Right cardiac atrium (tissue), 5 donors: ENCODE measurements at regions not wholly inside any gene's neighbourhood (a gene's known extent, or its start where the extent isn't known, plus 50 kb on each side); places are given as distances from the start of the nearest gene placed in this dataset.
A peak's percentile ranks its signal among the peaks of the same experiment; 100 is the strongest.

ENCODE experiments used
- ATAC-seq, 2 donors: fragments of 200-7000 bp; cut with Tn5 transposase; one replicate each; pipeline versions ENCODE4 v1.8.0 to v1.9.1; 2020; ENCODE audit warnings: moderate library complexity in 2 of 2, mild to moderate bottlenecking in 1 of 2
- DNase-seq, 3 donors: peaks; one replicate each; pipeline ENCODE4 v3.0.0-alpha.2; 2020
- H3K27ac ChIP-seq: one replicate; pipeline ENCODE4 v1.5.1; 2013; ENCODE audit warnings: mild to moderate bottlenecking, low read length, control low read depth, moderate library complexity
- H3K27me3 ChIP-seq: one replicate; pipeline ENCODE4 v1.6.1; 2013; ENCODE audit not compliant: control insufficient read depth, insufficient read depth
- H3K4me1 ChIP-seq: one replicate; pipeline ENCODE4 v1.6.1; 2013; ENCODE audit warnings: low read length; ENCODE audit not compliant: control insufficient read depth, insufficient read depth
- H3K4me3 ChIP-seq: one replicate; pipeline ENCODE4 v1.5.1; 2013; ENCODE audit warnings: low read length, control low read depth
- H3K9me3 ChIP-seq: one replicate; pipeline ENCODE4 v1.6.1; 2013; ENCODE audit warnings: low read length; ENCODE audit not compliant: control insufficient read depth
- WGBS: extraction: QIAGEN DNeasy Blood & Tissue Kit; methylation state at CpG from one replicate; pipeline ENCODE4 v1.1.7; 2013; 5-methylcytosine and 5-hydroxymethylcytosine counted together
- intact Hi-C, 4 donors: fragments of 100-400 bp; cut with DNase I; formaldehyde crosslinking; loops; one replicate each; pipeline versions ENCODE4 v1.11.0 to v1.14.0; 2022 to 2023
- donor health status: healthy with polysubstance abuse.
- donor health status: DM: no; HTN: yes; CAD: no.
- donor health status: DM: no; HTN: no; CAD: no.
- donor health status: DM: no; HTN: yes; CAD: no; lungs with severe emphysema.
- donor health status: DM: yes; HTN: yes; CAD: no.

GRCh38 chr21:27467366-27467765 is 500.5 kb upstream of the ADAMTS5 start:
- ATAC-seq = no peak
- Histone ChIP-seq H3K4me1 (no peaks in the 10 kb centered on the region), H3K9me3 (no peaks in the 10 kb centered on the region), H3K27ac (no peak overlapping the region), H3K27me3 (no peaks in the 10 kb centered on the region), H3K4me3 (no peak overlapping the region)
- no peak for DNase-seq
- 49% methylated on average over 2 of the region's 2 CpGs for WGBS
- intact Hi-C loops = no loop called here

GRCh38 chr21:27466140-27466539 is 499.3 kb upstream of the ADAMTS5 start:
- intact Hi-C loops = no loop called here
- ATAC-seq (no peak), DNase-seq (no peak)
- no peaks in the 10 kb centered on the region for H3K9me3 ChIP-seq
- no peaks in the 10 kb centered on the region for H3K4me1 ChIP-seq
- H3K4me3 ChIP-seq = no peak overlapping the region
- no peak overlapping the region for H3K27ac ChIP-seq
- 67% methylated on average over 3 of the region's 3 CpGs for whole genome bisulfite sequencing
- no peaks in the 10 kb centered on the region for H3K27me3 ChIP-seq

DNA sequence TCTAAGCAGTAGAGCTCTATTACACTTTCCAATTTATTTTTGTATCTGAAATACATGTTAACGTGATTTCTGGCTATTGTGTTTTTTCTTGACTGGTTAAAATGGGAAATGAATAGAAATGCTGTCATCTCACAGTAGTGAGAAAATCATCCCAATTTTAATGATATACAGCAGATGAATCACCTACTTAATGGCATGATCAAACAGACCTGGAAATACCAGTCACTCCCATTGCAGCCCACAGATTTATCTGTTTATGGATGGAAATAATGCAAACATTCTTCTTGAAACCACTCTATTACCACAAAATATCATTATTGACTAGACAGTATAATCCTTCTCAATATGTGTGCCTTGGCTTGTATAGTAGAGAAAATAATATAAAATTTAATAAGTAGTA is 497.8 kb upstream of the ADAMTS5 start:
- WGBS = 89% methylated on average over 1 of the region's 1 CpG
- Histone ChIP-seq H3K27ac (no peak overlapping the region), H3K4me1 (no peaks in the 10 kb centered on the region), H3K27me3 (no peaks in the 10 kb centered on the region), H3K9me3 (no peaks in the 10 kb centered on the region), H3K4me3 (no peak overlapping the region)
- ATAC-seq = no peak
- DNase-seq = no peak
- intact Hi-C loops = no loop called here

DNA sequence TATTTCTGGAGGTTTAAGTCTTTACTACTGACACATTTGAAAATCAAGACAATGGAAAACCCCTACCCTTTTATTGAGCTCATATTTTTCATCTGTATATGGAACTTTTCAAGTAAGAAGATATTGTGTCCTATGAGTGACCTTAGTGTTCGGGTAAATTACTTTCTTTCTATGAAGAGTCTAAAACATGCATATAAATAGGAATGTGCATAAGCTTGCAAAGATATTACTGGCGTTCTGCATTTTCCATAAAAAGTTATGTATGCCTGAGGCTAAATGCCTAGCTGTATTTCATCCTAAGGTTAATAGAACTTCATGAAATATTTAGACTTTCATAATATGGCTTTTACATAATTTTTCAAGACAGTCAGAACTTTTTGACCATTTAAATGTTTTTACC is 495.8 kb upstream of the ADAMTS5 start:
- no peak for ATAC-seq
- no peak overlapping the region for H3K4me3 ChIP-seq
- no peak overlapping the region for H3K27ac ChIP-seq
- H3K9me3 ChIP-seq = no peaks in the 10 kb centered on the region
- WGBS = 86% methylated on average over 2 of the region's 2 CpGs
- H3K27me3 ChIP-seq = no peaks in the 10 kb centered on the region
- no peaks in the 10 kb centered on the region for H3K4me1 ChIP-seq
- intact Hi-C loops = no loop called here
- no peak for DNase-seq

DNA sequence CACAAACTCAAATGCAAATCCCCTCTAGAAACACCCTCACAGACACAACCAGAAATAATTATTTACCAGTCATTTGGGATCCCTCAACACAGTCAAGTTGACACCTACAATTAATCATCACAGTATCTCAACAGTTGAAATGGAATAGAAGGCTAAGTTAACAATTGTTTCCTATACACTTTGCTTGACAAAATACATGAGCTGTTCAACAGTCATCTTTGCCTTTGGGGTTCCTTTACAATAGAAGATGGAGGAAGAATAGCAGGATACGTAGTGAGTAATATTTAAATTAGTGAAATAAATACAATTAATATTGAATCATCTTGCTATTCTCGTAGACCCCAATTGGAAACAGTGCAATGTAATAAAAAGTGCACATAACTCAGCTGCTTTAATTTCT is 487.3 kb upstream of the ADAMTS5 start:
- Histone ChIP-seq H3K9me3 (no peaks in the 10 kb centered on the region), H3K4me3 (no peak overlapping the region), H3K27me3 (no peaks in the 10 kb centered on the region), H3K4me1 (peaks cover 1% of the 10 kb centered on the region), H3K27ac (no peak overlapping the region)
- WGBS = 94% methylated on average over 2 of the region's 2 CpGs
- intact Hi-C loops = no loop called here
- no peak for DNase-seq
- no peak for ATAC-seq

GRCh38 chr21:27451116-27451515 is 484.2 kb upstream of the ADAMTS5 start:
- ATAC-seq (no peak), DNase-seq (no peak)
- Histone ChIP-seq H3K9me3 (no peaks in the 10 kb centered on the region), H3K4me1 (peaks cover 1% of the 10 kb centered on the region), H3K27ac (no peak overlapping the region), H3K27me3 (no peaks in the 10 kb centered on the region), H3K4me3 (no peak overlapping the region)
- intact Hi-C loops = no loop called here
- 91% methylated on average over 3 of the region's 3 CpGs for WGBS

GRCh38 chr21:27450216-27450615 is 483.3 kb upstream of the ADAMTS5 start:
- Histone ChIP-seq H3K4me1 (peaks cover 1% of the 10 kb centered on the region), H3K27ac (no peak overlapping the region), H3K9me3 (no peaks in the 10 kb centered on the region), H3K27me3 (no peaks in the 10 kb centered on the region), H3K4me3 (no peak overlapping the region)
- intact Hi-C loops = no loop called here
- ATAC-seq (no peak), DNase-seq (no peak)
- WGBS = 66% methylated on average over 3 of the region's 3 CpGs

DNA sequence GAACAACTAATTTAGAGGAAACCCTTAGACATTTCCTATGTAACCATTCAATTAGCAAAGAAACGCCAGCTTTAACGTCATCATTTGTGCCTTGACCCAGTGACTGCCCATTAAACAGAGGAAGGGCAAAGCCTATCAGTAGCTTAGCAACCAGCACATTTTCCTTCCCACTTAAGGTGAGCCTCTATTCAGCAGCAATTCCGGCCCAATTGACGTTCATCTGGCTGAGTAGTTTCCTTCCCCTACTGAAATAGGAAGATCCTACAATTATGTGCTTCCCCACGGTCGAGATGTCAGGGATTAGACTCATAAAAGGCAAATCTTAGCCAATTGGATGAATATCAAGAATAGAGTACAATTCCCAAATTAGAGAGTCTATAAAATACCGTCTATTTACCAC is 482.1 kb upstream of the ADAMTS5 start:
- intact Hi-C loops = no loop called here
- no peak for DNase-seq
- no peak overlapping the region for H3K4me3 ChIP-seq
- WGBS = 59% methylated on average over 7 of the region's 7 CpGs
- H3K4me1 ChIP-seq = peaks cover 1% of the 10 kb centered on the region
- no peaks in the 10 kb centered on the region for H3K27me3 ChIP-seq
- peak; percentile 47 to 89 for ATAC-seq
- no peaks in the 10 kb centered on the region for H3K9me3 ChIP-seq
- H3K27ac ChIP-seq = no peak overlapping the region

DNA sequence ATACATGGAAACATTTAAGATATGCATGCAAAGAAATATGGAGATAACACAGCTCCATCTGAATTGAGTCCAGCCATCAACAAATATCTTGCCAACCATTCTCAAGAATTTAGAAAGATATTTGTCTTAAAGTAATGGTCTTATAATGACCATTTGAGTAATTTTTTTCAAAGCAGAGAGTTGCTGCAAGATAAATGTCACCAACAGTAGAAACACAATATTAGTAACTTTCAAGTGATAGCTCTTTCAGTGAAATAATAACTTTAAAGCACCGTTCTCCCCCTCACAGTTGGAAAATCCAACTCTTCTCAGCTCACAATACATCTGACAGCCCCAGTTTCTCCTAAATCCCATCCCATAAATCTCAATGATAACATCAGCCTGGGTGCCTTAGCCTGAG is 481.0 kb upstream of the ADAMTS5 start:
- DNase-seq = no peak
- ATAC-seq = no peak
- peaks cover 1% of the 10 kb centered on the region for H3K4me1 ChIP-seq
- H3K27ac ChIP-seq = no peak overlapping the region
- H3K9me3 ChIP-seq = no peaks in the 10 kb centered on the region
- intact Hi-C loops = no loop called here
- H3K27me3 ChIP-seq = no peaks in the 10 kb centered on the region
- 77% methylated on average over 1 of the region's 1 CpG for WGBS
- no peak overlapping the region for H3K4me3 ChIP-seq

GRCh38 chr21:27429710-27430341 is 462.9 kb upstream of the ADAMTS5 start:
- intact Hi-C loops = no loop called here
- no peak for DNase-seq
- Histone ChIP-seq H3K4me3 (no peak overlapping the region), H3K9me3 (no peaks in the 10 kb centered on the region), H3K4me1 (no peaks in the 10 kb centered on the region), H3K27me3 (no peaks in the 10 kb centered on the region), H3K27ac (no peak overlapping the region)
- ATAC-seq = peak; percentile 28 to 75
- WGBS = 23% methylated on average over 3 of the region's 3 CpGs

- intact Hi-C loops = no loop called here
- no peaks in the 10 kb centered on the region for H3K9me3 ChIP-seq
- H3K4me1 ChIP-seq = peaks cover 4% of the 10 kb centered on the region
- ATAC-seq (no peak), DNase-seq (no peak)
- no peak overlapping the region for H3K4me3 ChIP-seq
- WGBS = 25% methylated on average over 1 of the region's 1 CpG
- no peaks in the 10 kb centered on the region for H3K27me3 ChIP-seq
- no peak overlapping the region for H3K27ac ChIP-seq
Observed at GRCh38 chr21:27426196-27426595, 459.3 kb upstream of the ADAMTS5 start.

DNA sequence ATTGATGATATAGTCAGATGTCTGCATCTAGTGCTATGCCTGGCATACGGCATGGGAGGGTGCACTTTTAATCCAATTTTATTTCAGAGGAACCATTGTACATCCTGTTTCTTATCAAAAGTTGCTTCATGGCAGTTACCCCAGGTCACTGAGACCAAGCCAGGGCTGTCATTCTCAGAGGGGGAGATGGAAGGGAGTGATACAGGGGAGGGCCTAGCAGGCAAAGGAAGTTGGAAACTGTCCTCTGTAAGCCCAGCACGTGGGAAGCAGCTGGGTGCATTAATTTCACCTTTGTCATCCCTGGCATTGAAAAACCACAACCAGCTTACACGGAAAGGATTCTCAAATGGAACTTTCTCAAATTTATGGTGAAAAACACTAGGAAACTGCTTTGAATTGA is 458.7 kb upstream of the ADAMTS5 start:
- no peak overlapping the region for H3K4me3 ChIP-seq
- 40% methylated on average over 3 of the region's 3 CpGs for WGBS
- no peak overlapping the region for H3K27ac ChIP-seq
- DNase-seq (no peak), ATAC-seq (no peak)
- H3K27me3 ChIP-seq = no peaks in the 10 kb centered on the region
- intact Hi-C loops = no loop called here
- H3K9me3 ChIP-seq = no peaks in the 10 kb centered on the region
- H3K4me1 ChIP-seq = peaks cover 4% of the 10 kb centered on the region
